ENCODE measurements at regions not wholly inside any gene's neighbourhood (a gene's known extent, or its start where the extent isn't known, plus 50 kb on each side); places are given as distances from the start of the nearest gene placed in this dataset.

- no peak for TF ChIP-seq CTCF (IDR thresholded peaks at IDR 0.05)
- no peak for TF ChIP-seq EZH2 (IDR thresholded peaks at IDR 0.05)
- TF ChIP-seq EZH2phosphoT487 (IDR thresholded peaks at IDR 0.05): no peak
Measured at GRCh38 chr1:172977296-172978017, 73.3 kb downstream of the TNFSF18 start.
